PFSK-1 (cell line): ENCODE measurements at regions not wholly inside any gene's neighbourhood (a gene's known extent, or its start where the extent isn't known, plus 50 kb on each side); places are given as distances from the start of the nearest gene placed in this dataset.

Experiments used
- FOXP2 ChIP-seq: optimal IDR thresholded peaks from 2 replicates; pipeline ENCODE3; 2011; ENCODE audit warnings: borderline replicate concordance, control low read depth, inconsistent platforms; ENCODE audit not compliant: insufficient read depth; ENCODE audit errors: extremely low read length, extremely low read depth
- POLR2AphosphoS5 ChIP-seq: IDR thresholded peaks from 2 replicates; pipeline ENCODE4 v1.6.1; 2012; ENCODE audit warnings: low read depth, mild to moderate bottlenecking, control low read depth, low read length, moderate library complexity
- REST ChIP-seq, 2 experiments: IDR thresholded peaks; 2 replicates each; pipeline versions ENCODE4 v1.6.1 to v1.8.0; 2011 to 2012; ENCODE audit warnings: low read depth in 2 of 2, low read length in 2 of 2, control low read depth in 1 of 2, inconsistent platforms in 1 of 2, mild to moderate bottlenecking in 1 of 2, moderate library complexity in 1 of 2; ENCODE audit not compliant: insufficient read depth in 1 of 2
- SIN3A ChIP-seq: IDR thresholded peaks from 2 replicates; pipeline ENCODE4 v1.6.1; 2012; ENCODE audit warnings: mild to moderate bottlenecking, low read length, moderate library complexity, borderline replicate concordance; ENCODE audit not compliant: insufficient read depth
- TAF1 ChIP-seq: IDR thresholded peaks from 2 replicates; pipeline ENCODE4 v1.6.1; 2012; ENCODE audit warnings: low read length, control low read depth, borderline replicate concordance; ENCODE audit not compliant: insufficient read depth

DNA sequence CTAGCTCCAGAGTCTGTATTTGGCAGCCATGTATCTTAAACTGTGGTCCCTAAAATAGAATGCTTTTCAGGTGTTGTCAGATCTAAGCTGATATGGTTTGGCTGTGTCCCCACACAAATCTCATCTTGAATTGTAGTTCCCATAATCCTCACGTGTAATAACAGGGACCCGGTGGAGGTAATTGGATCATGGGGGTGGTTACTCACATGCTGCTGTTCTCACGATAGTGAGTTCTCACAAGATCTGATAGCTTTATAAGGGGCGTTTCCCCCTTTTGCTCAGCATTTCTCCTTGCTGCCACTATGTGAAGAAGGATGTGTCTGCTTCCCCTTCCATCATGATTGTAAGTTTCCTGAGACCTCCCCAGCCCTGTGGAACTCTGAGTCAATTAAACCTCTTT lies 199.9 kb upstream of the ISX start:
- TF ChIP-seq POLR2AphosphoS5 (no peak), SIN3A (no peak), REST (IDR thresholded peaks at IDR 0.05; ENCODE audit: insufficient read depth in 1 of 2, low read depth in 2 of 2, low read length in 2 of 2) (no peak), TAF1 (no peak), FOXP2 (no peak)
